Astrocyte of the spinal cord (primary cell): ENCODE measurements at regions not wholly inside any gene's neighbourhood (a gene's known extent, or its start where the extent isn't known, plus 50 kb on each side); places are given as distances from the start of the nearest gene placed in this dataset.

Experiments
- DNase-seq: peaks from one replicate; pipeline ENCODE4 v3.0.0; 2011; ENCODE audit warnings: low read depth, low spot score
- H3K4me3 ChIP-seq: 2 replicates; pipeline ENCODE4 v1.5.1; 2011; ENCODE audit warnings: low read depth, mild to moderate bottlenecking, low read length, moderate library complexity
- CTCF ChIP-seq: IDR thresholded peaks from 2 replicates; pipeline ENCODE4 v1.5.1; 2012; ENCODE audit warnings: low read depth, mild to moderate bottlenecking, low read length, inconsistent platforms
- in situ Hi-C: cut with HindIII; loops from 2 replicates; pipeline ENCODE4 v1.10.0; 2017; ENCODE audit warnings: low sequenced_read_pairs

GRCh38 chr14:105876829-105877228, 350.4 kb downstream of the TMEM121 start:
- in situ Hi-C loops, result no loop called here
- no peak for DNase-seq
- H3K4me3 ChIP-seq, result no peak overlapping the region

DNA sequence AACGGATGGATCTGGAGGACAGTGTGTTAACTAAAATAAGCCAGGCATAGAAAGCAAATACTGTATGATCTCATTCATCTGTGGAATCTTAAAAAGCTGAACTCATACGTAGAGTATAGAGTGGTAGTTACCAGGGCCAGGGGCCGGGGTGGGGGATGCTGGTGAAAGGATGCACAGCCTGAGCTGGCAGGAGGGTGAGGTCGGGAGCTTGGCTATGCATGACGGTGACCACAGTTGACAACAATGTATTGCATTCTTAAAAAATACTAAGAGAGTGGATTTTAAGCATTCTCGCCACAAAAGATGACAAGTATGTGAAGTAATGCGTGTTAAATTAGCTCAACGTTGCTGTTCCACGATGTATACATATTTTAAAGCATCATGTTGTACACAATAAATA, 351.3 kb downstream of the TMEM121 start:
- H3K4me3 ChIP-seq, result no peak overlapping the region
- TF ChIP-seq CTCF, result no peak
- in situ Hi-C loops, result no loop called here
- no peak for DNase-seq

More at GRCh38 chr14:105876829-105877228, 350.4 kb downstream of the TMEM121 start:
- TF ChIP-seq CTCF, result no peak

GRCh38 chr14:105878125-105878524, 351.7 kb downstream of the TMEM121 start:
- TF ChIP-seq CTCF, result no peak
- H3K4me3 ChIP-seq, result no peak overlapping the region
- DNase-seq, result no peak
- in situ Hi-C loops, result no loop called here

- in situ Hi-C loops, result no loop called here
- no peak for DNase-seq
- no peak for TF ChIP-seq CTCF
- H3K4me3 ChIP-seq, result no peak overlapping the region
Measured at GRCh38 chr14:105878554-105878953, 352.2 kb downstream of the TMEM121 start.

DNA sequence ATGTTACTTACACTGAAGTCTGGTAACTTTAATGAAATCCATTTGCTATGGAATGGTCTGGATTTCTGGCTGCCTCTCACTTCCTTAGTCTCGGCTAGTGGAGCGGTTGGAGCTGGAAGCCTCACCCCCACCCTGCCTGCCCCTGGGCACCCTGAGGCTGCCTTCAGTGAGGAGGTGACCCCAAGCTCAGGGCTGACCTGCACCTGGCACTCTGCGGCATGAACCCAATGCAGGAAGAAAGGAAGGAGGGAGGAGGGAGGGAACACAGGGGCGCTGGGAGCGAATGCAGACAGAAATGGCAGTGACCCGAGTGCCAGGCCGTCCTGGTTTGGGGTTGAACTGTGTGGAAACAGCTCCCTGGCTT, 353.1 kb downstream of the TMEM121 start:
- in situ Hi-C loops, result no loop called here
- DNase-seq, result no peak
- H3K4me3 ChIP-seq, result no peak overlapping the region
- TF ChIP-seq CTCF, result no peak

DNA sequence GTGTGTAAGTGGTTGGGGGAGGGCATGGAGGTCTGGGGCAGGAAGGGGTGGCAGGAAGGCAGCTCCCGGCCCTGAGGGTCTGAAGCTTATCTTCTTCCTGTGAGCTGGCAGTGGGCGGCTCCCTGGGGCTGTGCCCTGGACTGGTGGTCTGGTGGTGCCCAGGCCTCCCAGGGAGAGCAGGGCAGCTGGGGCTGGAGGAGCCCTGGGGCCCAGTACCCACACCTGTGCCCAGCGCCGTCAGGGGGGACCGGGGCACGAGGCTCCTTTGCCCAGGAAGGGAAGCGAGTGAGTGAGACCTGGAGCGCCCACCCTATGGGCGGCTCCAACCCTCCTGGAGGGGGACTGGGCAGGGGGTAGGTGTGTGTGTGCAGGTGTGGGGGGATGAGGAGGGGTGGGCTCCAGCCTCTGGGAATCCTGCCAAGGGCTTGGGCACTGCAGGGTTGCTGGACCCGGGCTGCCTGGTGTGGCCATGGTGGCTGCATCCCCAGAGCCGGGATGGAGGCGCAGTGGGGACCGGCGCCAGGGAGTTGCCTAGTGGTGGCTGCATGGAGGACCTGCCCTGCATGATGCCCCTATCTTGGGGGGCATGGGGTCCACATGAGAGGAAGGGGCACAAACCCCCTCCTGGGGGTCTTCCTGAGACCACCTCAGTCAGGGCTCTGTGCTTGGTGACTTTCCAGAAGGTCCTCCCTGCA, 353.6 kb downstream of the TMEM121 start:
- DNase-seq, result no peak
- in situ Hi-C loops, result no loop called here
- H3K4me3 ChIP-seq, result no peak overlapping the region
- no peak for TF ChIP-seq CTCF
